IMR-90 (cell line): ENCODE measurements at regions not wholly inside any gene's neighbourhood (a gene's known extent, or its start where the extent isn't known, plus 50 kb on each side); places are given as distances from the start of the nearest gene placed in this dataset.
A peak's percentile ranks its signal among the peaks of the same experiment; 100 is the strongest.

Source experiments
- ATAC-seq: fragments of 200-7000 bp; cut with Tn5 transposase; 2 replicates; pipeline ENCODE4 v1.9.1; 2020; ENCODE audit warnings: low read depth, mild to moderate bottlenecking, moderate library complexity
- BruUV-seq: library from RNA; stranded (reverse); fragments of 400-500 nt; replicated peaks from 2 replicates; lab custom pipeline; 2021; lab: Mats Ljungman, UMichigan
- CTCF ChIA-PET: fragments of 300-600 bp; formaldehyde crosslinking; extraction: SDS; loops from one replicate; lab custom pipeline; 2021; ENCODE audit warnings: antibody characterized with exemption; lab: Yijun Ruan, JAX
- POLR2A ChIA-PET: fragments of 300-600 bp; sonication (Branson Sonifier 250); formaldehyde crosslinking; loops from one replicate; lab custom pipeline; 2022; ENCODE audit warnings: antibody characterized with exemption; ENCODE audit not compliant: unreplicated experiment; lab: Charles Lee
- DNase-seq: peaks from one replicate; pipeline ENCODE4 v3.0.0; 2013
- H2AFZ ChIP-seq: replicated peaks from 2 replicates; pipeline ENCODE3; 2013; ENCODE audit warnings: low read length, mild to moderate bottlenecking; ENCODE audit not compliant: poor library complexity
- H2AK5ac ChIP-seq: 2 replicates; pipeline ENCODE4 v1.6.1; 2013; ENCODE audit warnings: low read depth, low read length, inconsistent platforms
- H2AK9ac ChIP-seq: replicated peaks from 2 replicates; pipeline ENCODE3; 2013; ENCODE audit warnings: mild to moderate bottlenecking, low read depth, low read length, moderate library complexity; ENCODE audit not compliant: poor library complexity
- H2BK120ac ChIP-seq: 2 replicates; pipeline ENCODE4 v1.6.1; 2013; ENCODE audit warnings: low read depth, low read length, inconsistent platforms
- H2BK15ac ChIP-seq: 3 replicates; pipeline ENCODE4 v1.6.1; 2013; ENCODE audit warnings: low read depth, low read length, inconsistent platforms
- H2BK20ac ChIP-seq: 2 replicates; pipeline ENCODE4 v1.6.1; 2013; ENCODE audit warnings: low read depth, mild to moderate bottlenecking, inconsistent platforms, low read length, moderate library complexity
- H2BK5ac ChIP-seq: 2 replicates; pipeline ENCODE4 v1.6.1; 2013; ENCODE audit warnings: mild to moderate bottlenecking, low read depth, low read length, inconsistent platforms; ENCODE audit not compliant: poor library complexity, severe bottlenecking
- H3K14ac ChIP-seq: replicated peaks from 2 replicates; pipeline ENCODE4 v1.6.1; 2013; ENCODE audit warnings: low read depth, low read length, inconsistent platforms
- H3K18ac ChIP-seq: 2 replicates; pipeline ENCODE4 v1.6.1; 2013; ENCODE audit warnings: low read depth, low read length, control low read depth
- H3K23ac ChIP-seq: 2 replicates; pipeline ENCODE4 v1.6.1; 2013; ENCODE audit warnings: low read depth, low read length, inconsistent platforms
- H3K27ac ChIP-seq: 2 replicates; pipeline ENCODE4 v1.5.1; 2013; ENCODE audit warnings: mild to moderate bottlenecking, control low read depth, low read length; ENCODE audit not compliant: insufficient read depth
- H3K27me3 ChIP-seq: 2 replicates; pipeline ENCODE4 v1.6.1; 2013; ENCODE audit warnings: low read length; ENCODE audit not compliant: control insufficient read depth, insufficient read depth
- H3K36me3 ChIP-seq: 2 replicates; pipeline ENCODE4 v1.6.1; 2013; ENCODE audit warnings: low read length, mixed read lengths; ENCODE audit not compliant: control insufficient read depth, insufficient read depth
- H3K4ac ChIP-seq: 2 replicates; pipeline ENCODE4 v1.6.1; 2013; ENCODE audit warnings: low read depth, low read length, inconsistent platforms
- H3K4me1 ChIP-seq: 2 replicates; pipeline ENCODE4 v1.6.1; 2013; ENCODE audit warnings: low read length, mixed read lengths; ENCODE audit not compliant: control insufficient read depth, insufficient read depth
- H3K4me2 ChIP-seq: 2 replicates; pipeline ENCODE4 v1.6.1; 2013; ENCODE audit warnings: low read depth, mild to moderate bottlenecking, control low read depth, low read length, moderate library complexity
- H3K4me3 ChIP-seq: 2 replicates; pipeline ENCODE4 v1.5.1; 2013; ENCODE audit warnings: low read depth, mild to moderate bottlenecking, control low read depth, low read length, moderate library complexity; ENCODE audit not compliant: insufficient read depth
- H3K56ac ChIP-seq: 2 replicates; pipeline ENCODE4 v1.6.1; 2013; ENCODE audit warnings: low read length, inconsistent platforms; ENCODE audit not compliant: insufficient read depth; ENCODE audit errors: extremely low read depth
- H3K79me1 ChIP-seq, 2 experiments: 2 replicates each; pipeline ENCODE4 v1.6.1; 2013; ENCODE audit warnings: low read length in 2 of 2, inconsistent platforms in 1 of 2, low read depth in 1 of 2
- H3K9ac ChIP-seq: 2 replicates; pipeline ENCODE4 v1.6.1; 2013; ENCODE audit warnings: low read depth, low read length, control low read depth
- H3K9me1 ChIP-seq: 2 replicates; pipeline ENCODE4 v1.6.1; 2013; ENCODE audit warnings: low read length, inconsistent platforms; ENCODE audit not compliant: insufficient read depth
- H3K9me3 ChIP-seq: 2 replicates; pipeline ENCODE4 v1.6.1; 2013; ENCODE audit warnings: low read length; ENCODE audit not compliant: control insufficient read depth, insufficient read depth
- H4K20me1 ChIP-seq: 2 replicates; pipeline ENCODE4 v1.6.1; 2013; ENCODE audit warnings: low read length, inconsistent platforms; ENCODE audit not compliant: insufficient read depth
- H4K5ac ChIP-seq: 2 replicates; pipeline ENCODE4 v1.6.1; 2013; ENCODE audit warnings: mild to moderate bottlenecking, low read depth, low read length, control low read depth
- H4K8ac ChIP-seq, 2 experiments: 2 replicates each; pipeline ENCODE4 v1.6.1; 2013; ENCODE audit warnings: low read depth in 2 of 2, low read length in 2 of 2, control low read depth in 1 of 2, inconsistent platforms in 1 of 2
- H4K91ac ChIP-seq: 2 replicates; pipeline ENCODE4 v1.6.1; 2013; ENCODE audit warnings: low read depth, low read length, inconsistent platforms; ENCODE audit not compliant: insufficient read depth
- CHD1 ChIP-seq: IDR thresholded peaks from 2 replicates; pipeline ENCODE4 v1.6.1; 2012; ENCODE audit warnings: low read depth, low read length, improper control_type of control experiment
- ELK1 ChIP-seq: fragments of 150-350 bp; IDR thresholded peaks from 2 replicates; pipeline ENCODE4 v1.6.1; 2016; ENCODE audit warnings: low read depth, mild to moderate bottlenecking, low read length, moderate library complexity, borderline replicate concordance
- MAFK ChIP-seq: IDR thresholded peaks from 2 replicates; pipeline ENCODE4 v1.6.1; 2012; ENCODE audit warnings: low read depth, low read length, improper control_type of control experiment
- MXI1 ChIP-seq: IDR thresholded peaks from 2 replicates; pipeline ENCODE4 v1.6.1; 2012; ENCODE audit warnings: low read depth, mild to moderate bottlenecking, low read length, moderate library complexity, borderline replicate concordance
- RAD21 ChIP-seq: IDR thresholded peaks from 2 replicates; pipeline ENCODE4 v1.6.1; 2012; ENCODE audit warnings: low read length, improper control_type of control experiment
- SMC3 ChIP-seq: fragments of 150-350 bp; IDR thresholded peaks from 2 replicates; pipeline ENCODE4 v1.6.1; 2016; ENCODE audit warnings: low read depth, mild to moderate bottlenecking, antibody characterized with exemption, low read length, moderate library complexity
- USF2 ChIP-seq: fragments of 150-350 bp; IDR thresholded peaks from 2 replicates; pipeline ENCODE4 v1.6.1; 2017; ENCODE audit warnings: mild to moderate bottlenecking, antibody characterized with exemption, low read length, low read depth
- WGBS, 2 experiments: methylation state at CpG; one replicate each; pipeline versions ENCODE4 v1.1.5 to v1.1.7; 2013; ENCODE audit warnings: missing lambda C conversion rate in 2 of 2; ENCODE audit not compliant: insufficient read length in 1 of 2; ENCODE audit errors: extremely low coverage in 2 of 2; 5-methylcytosine and 5-hydroxymethylcytosine counted together
- dilution Hi-C: fragments of 300-500 bp; cut with HindIII; formaldehyde crosslinking; loops from one replicate; pipeline ENCODE4 v1.14.3; 2018; ENCODE audit warnings: low sequenced_read_pairs; ENCODE audit not compliant: unreplicated experiment
- in situ Hi-C: fragments of 300-500 bp; cut with MboI; formaldehyde crosslinking; loops from 3 replicates; pipeline ENCODE4 v1.14.3; 2019; ENCODE audit warnings: low sequenced_read_pairs, inconsistent platforms, mixed read lengths
- intact Hi-C: fragments of 100-400 bp; cut with micrococcal nuclease; formaldehyde crosslinking; loops from 2 replicates; pipeline ENCODE4 v1.10.0; 2022

DNA sequence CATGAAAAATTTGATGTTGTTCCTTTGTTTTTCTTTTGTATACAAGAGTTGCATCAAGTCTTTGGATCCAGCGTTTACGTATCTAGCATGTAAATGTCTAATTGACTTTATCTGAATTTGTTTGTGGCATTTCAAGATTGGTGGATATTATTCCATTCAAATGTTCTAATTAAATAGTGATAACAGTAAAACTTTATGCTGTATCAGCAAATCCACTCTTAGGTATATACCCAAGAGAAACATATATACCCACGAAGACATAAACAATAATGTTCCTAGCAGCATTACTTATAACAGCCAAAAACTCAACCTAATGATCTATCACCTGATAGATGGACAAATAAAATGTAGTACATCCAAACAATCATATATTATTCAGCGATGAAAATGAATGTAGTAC lies 579.4 kb upstream of the LRATD1 start:
- no peak overlapping the region for H2BK5ac ChIP-seq
- intact Hi-C loops: no loop called here

More for the DNA sequence above, 579.4 kb upstream of the LRATD1 start:
- BruUV-seq: no TSS peak
- Histone ChIP-seq H3K56ac (no peak overlapping the region), H4K20me1 (no peaks in the 10 kb centered on the region), H2AK9ac (no peak overlapping the region), H3K9ac (no peak overlapping the region), H3K4ac (no peak overlapping the region), H3K14ac (no peak overlapping the region), H3K9me1 (no peaks in the 10 kb centered on the region), H3K23ac (no peak overlapping the region), H2AFZ (no peak overlapping the region), H3K4me3 (no peak overlapping the region), H2AK5ac (no peak overlapping the region), H3K79me1 (no peaks in the 10 kb centered on the region), H4K5ac (no peak overlapping the region), H3K27me3 (no peaks in the 10 kb centered on the region), H3K4me1 (no peaks in the 10 kb centered on the region), H3K18ac (no peak overlapping the region), H3K27ac (no peak overlapping the region), H3K9me3 (0 out of 2 replicates have a peak, but pooled peaks cover 3% of the 10 kb centered on the region), H4K91ac (no peak overlapping the region), H2BK15ac (no peak overlapping the region), H2BK120ac (no peak overlapping the region), H4K8ac (no peak overlapping the region), H3K36me3 (no peaks in the 10 kb centered on the region), H2BK20ac (no peak overlapping the region), H3K4me2 (no peak overlapping the region)
- ChIA-PET CTCF (no interaction called here), POLR2A (no interaction called here)
- no peak for DNase-seq
- dilution Hi-C loops (no loop called here), in situ Hi-C loops (no loop called here)
- WGBS, 2 experiments: no CpG with 5 or more reads among the region's 4 CpGs
- ATAC-seq: no peak
- TF ChIP-seq CHD1 (no peak), MXI1 (no peak), RAD21 (no peak), MAFK (peak; percentile 96), ELK1 (no peak), USF2 (no peak), SMC3 (no peak)
